Uterus (tissue), 3 donors: ENCODE measurements at regions not wholly inside any gene's neighbourhood (a gene's known extent, or its start where the extent isn't known, plus 50 kb on each side); places are given as distances from the start of the nearest gene placed in this dataset.

Experiments used
- DNase-seq, 2 donors: peaks; one replicate each; pipeline ENCODE4 v3.0.0-alpha.2; 2019 to 2020
- H3K27ac ChIP-seq, 2 donors: fragments of 200-600 bp; sonication (generic); 1 replicate in 1 of 2; 2 replicates in 1 of 2; pipeline ENCODE4 v1.5.1; 2016 to 2018
- H3K27me3 ChIP-seq, 2 donors: fragments of 200-600 bp; sonication (generic); one replicate each; pipeline ENCODE4 v1.5.1; 2018 to 2019; ENCODE audit warnings: control low read depth in 1 of 2
- H3K36me3 ChIP-seq, 2 donors: fragments of 200-600 bp; sonication (generic); one replicate each; pipeline ENCODE4 v1.5.1; 2019; ENCODE audit warnings: control low read depth in 1 of 2
- H3K4me1 ChIP-seq, 2 donors: fragments of 200-600 bp; sonication (generic); one replicate each; pipeline ENCODE4 v1.5.1; 2018 to 2019; ENCODE audit warnings: control low read depth in 1 of 2
- H3K4me3 ChIP-seq, 2 donors: fragments of 200-600 bp; sonication (generic); 1 replicate in 1 of 2; 2 replicates in 1 of 2; pipeline ENCODE4 v1.5.1; 2018 to 2019; ENCODE audit warnings: mild to moderate bottlenecking in 1 of 2
- H3K9me3 ChIP-seq, 2 donors: fragments of 200-600 bp; sonication (generic); one replicate each; pipeline ENCODE4 v1.5.1; 2019; ENCODE audit warnings: control low read depth in 1 of 2
- CTCF ChIP-seq, 4 experiments: fragments of 200-600 bp in 2 of 4; fragments of 450-650 bp in 2 of 4; sonication (generic) in 2 of 4; IDR thresholded peaks; one replicate each; pipeline ENCODE4 v1.5.1; 2016 to 2019; ENCODE audit warnings: antibody characterized with exemption in 4 of 4, mild to moderate bottlenecking in 2 of 4, moderate library complexity in 1 of 4
- POLR2A ChIP-seq, 2 donors: fragments of 450-650 bp; IDR thresholded peaks; one replicate each; pipeline ENCODE4 v1.6.1; 2016; ENCODE audit warnings: antibody characterized with exemption in 2 of 2, mild to moderate bottlenecking in 1 of 2, moderate library complexity in 1 of 2
- intact Hi-C: fragments of 100-400 bp; cut with DNase I; formaldehyde crosslinking; loops from one replicate; pipeline ENCODE4 v1.15.1; 2023; ENCODE audit warnings: low total_unique reads
- donor health status: DM: yes; HTN: yes; CAD: no.

- Histone ChIP-seq H3K36me3 (no peaks in the 10 kb centered on the region), H3K4me3 (no peak overlapping the region), H3K9me3 (no peaks in the 10 kb centered on the region), H3K27me3 (no peaks in the 10 kb centered on the region), H3K27ac (no peak overlapping the region), H3K4me1 (no peaks in the 10 kb centered on the region)
- DNase-seq: no peak
- intact Hi-C loops: no loop called here
- no peak for TF ChIP-seq CTCF (IDR thresholded peaks at IDR 0.05)
- no peak for TF ChIP-seq POLR2A (IDR thresholded peaks at IDR 0.05)
Observed at GRCh38 chr15:92277776-92278175, 115.9 kb upstream of the ST8SIA2 start.

DNA sequence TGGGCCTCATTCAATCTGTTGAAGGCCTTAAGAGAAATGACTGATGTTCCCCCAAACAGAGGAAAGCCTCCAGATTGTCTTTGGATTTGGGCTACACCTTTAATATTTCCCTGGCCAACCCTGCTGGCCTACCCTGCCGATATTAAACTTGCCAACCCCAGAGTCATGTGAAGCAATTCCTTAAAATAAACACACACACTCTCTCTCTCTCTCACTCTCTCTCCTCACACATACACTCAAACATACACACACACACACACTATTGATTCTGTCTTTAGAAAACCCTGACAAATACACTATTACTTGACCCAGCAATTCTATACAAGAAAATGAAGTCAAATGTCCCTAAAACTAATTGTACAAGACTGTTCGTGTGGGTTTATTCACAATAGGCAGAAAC lies 109.9 kb upstream of the ST8SIA2 start:
- Histone ChIP-seq H3K27ac (no peak overlapping the region), H3K27me3 (no peaks in the 10 kb centered on the region), H3K36me3 (no peaks in the 10 kb centered on the region), H3K4me1 (no peaks in the 10 kb centered on the region), H3K9me3 (no peaks in the 10 kb centered on the region), H3K4me3 (no peak overlapping the region)
- TF ChIP-seq POLR2A (IDR thresholded peaks at IDR 0.05) (no peak), CTCF (IDR thresholded peaks at IDR 0.05) (no peak)
- intact Hi-C loops: no loop called here
- no peak for DNase-seq

DNA sequence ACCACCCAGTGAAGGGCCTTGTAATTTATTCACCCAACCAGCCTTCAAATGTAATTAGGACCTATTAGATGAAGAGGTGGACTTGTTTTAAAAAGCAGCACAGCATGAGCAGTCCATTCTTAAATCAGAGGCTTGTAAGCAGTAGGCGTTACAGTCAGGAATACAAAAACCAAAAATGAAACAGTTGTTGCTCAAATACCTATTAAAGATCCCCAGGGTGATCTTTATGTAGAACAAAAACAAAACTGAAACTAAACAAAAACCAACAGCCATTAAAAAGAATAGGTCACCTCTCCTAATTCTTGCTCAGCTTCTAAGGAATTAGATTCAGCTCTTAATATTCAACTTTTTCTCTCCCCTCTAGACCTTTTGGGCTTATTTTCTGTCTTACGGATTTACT lies 104.9 kb upstream of the ST8SIA2 start:
- H3K27ac ChIP-seq: no peak overlapping the region
- H3K9me3 ChIP-seq: no peaks in the 10 kb centered on the region
- no peaks in the 10 kb centered on the region for H3K36me3 ChIP-seq
- TF ChIP-seq CTCF (IDR thresholded peaks at IDR 0.05) (no peak), POLR2A (IDR thresholded peaks at IDR 0.05) (no peak)
- H3K27me3 ChIP-seq: no peaks in the 10 kb centered on the region
- H3K4me1 ChIP-seq: no peaks in the 10 kb centered on the region
- no peak for DNase-seq
- intact Hi-C loops: no loop called here
- no peak overlapping the region for H3K4me3 ChIP-seq

- no peak for TF ChIP-seq CTCF (IDR thresholded peaks at IDR 0.05)
- TF ChIP-seq POLR2A (IDR thresholded peaks at IDR 0.05): no peak
- Histone ChIP-seq H3K27me3 (no peaks in the 10 kb centered on the region), H3K9me3 (no peaks in the 10 kb centered on the region), H3K4me1 (no peaks in the 10 kb centered on the region), H3K36me3 (no peaks in the 10 kb centered on the region), H3K4me3 (no peak overlapping the region), H3K27ac (no peak overlapping the region)
- intact Hi-C loops: no loop called here
- DNase-seq: no peak
Observed at GRCh38 chr15:92289733-92290132, 103.9 kb upstream of the ST8SIA2 start.

GRCh38 chr15:92290359-92290992 lies 103.2 kb upstream of the ST8SIA2 start:
- Histone ChIP-seq H3K4me1 (no peaks in the 10 kb centered on the region), H3K9me3 (no peaks in the 10 kb centered on the region), H3K27me3 (no peaks in the 10 kb centered on the region), H3K4me3 (no peak overlapping the region), H3K36me3 (no peaks in the 10 kb centered on the region), H3K27ac (no peak overlapping the region)
- no peak for TF ChIP-seq POLR2A (IDR thresholded peaks at IDR 0.05)
- no peak for TF ChIP-seq CTCF (IDR thresholded peaks at IDR 0.05)
- intact Hi-C loops: no loop called here
- no peak for DNase-seq
